ENCODE measurements at regions not wholly inside any gene's neighbourhood (a gene's known extent, or its start where the extent isn't known, plus 50 kb on each side); places are given as distances from the start of the nearest gene placed in this dataset.

DNA sequence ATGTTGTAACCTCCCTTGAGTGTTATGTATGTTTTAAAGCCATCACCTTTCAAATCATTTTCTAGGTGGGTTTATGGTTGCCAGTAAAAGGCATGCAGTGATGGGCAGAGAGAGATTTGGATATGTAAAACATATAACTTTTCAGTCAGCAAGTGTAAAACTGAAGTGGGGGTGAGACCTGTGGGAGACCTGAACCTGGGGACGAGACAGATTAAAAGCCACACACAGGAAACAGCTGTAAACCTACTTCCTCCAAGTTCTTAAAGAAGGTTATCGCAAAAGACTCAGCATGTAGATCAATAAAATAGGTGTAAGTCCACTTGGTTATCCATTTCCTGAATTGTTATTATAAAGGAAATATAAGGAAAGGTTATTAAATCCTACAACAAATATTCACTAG is 76.6 kb downstream of the YIPF5 start:
- no peaks in the 10 kb centered on the region for H3F3A ChIP-seq (ENCODE audit: insufficient read depth, low read length, poor library complexity, severe bottlenecking)
- no peak overlapping the region for H3K27ac ChIP-seq (ENCODE audit: low read length)
- TF ChIP-seq MXI1 (conservative IDR thresholded peaks at IDR 0.05; ENCODE audit: poor library complexity, severe bottlenecking) (no peak), POLR2AphosphoS5 (IDR thresholded peaks at IDR 0.05) (no peak), REST (IDR thresholded peaks at IDR 0.05; ENCODE audit: borderline replicate concordance) (no peak), TAF1 (IDR thresholded peaks at IDR 0.05; ENCODE audit: low read depth) (no peak), SMC3 (conservative IDR thresholded peaks at IDR 0.05; ENCODE audit: poor library complexity) (no peak), EP300 (conservative IDR thresholded peaks at IDR 0.05; ENCODE audit: poor library complexity, severe bottlenecking) (no peak), EZH2 (IDR thresholded peaks at IDR 0.05; ENCODE audit: borderline replicate concordance, insufficient read depth, low read length, poor library complexity, severe bottlenecking) (no peak), RAD21 (conservative IDR thresholded peaks at IDR 0.05) (no peak)
- TF ChIP-seq, protein P1, sequence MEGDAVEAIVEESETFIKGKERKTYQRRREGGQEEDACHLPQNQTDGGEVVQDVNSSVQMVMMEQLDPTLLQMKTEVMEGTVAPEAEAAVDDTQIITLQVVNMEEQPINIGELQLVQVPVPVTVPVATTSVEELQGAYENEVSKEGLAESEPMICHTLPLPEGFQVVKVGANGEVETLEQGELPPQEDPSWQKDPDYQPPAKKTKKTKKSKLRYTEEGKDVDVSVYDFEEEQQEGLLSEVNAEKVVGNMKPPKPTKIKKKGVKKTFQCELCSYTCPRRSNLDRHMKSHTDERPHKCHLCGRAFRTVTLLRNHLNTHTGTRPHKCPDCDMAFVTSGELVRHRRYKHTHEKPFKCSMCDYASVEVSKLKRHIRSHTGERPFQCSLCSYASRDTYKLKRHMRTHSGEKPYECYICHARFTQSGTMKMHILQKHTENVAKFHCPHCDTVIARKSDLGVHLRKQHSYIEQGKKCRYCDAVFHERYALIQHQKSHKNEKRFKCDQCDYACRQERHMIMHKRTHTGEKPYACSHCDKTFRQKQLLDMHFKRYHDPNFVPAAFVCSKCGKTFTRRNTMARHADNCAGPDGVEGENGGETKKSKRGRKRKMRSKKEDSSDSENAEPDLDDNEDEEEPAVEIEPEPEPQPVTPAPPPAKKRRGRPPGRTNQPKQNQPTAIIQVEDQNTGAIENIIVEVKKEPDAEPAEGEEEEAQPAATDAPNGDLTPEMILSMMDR (IDR thresholded peaks at IDR 0.05; ENCODE audit: poor library complexity, severe bottlenecking), result no peak
- no peak overlapping the region for H3K9ac ChIP-seq (ENCODE audit: low read length)
- H3K9me2 ChIP-seq (ENCODE audit: insufficient read depth, low read length), result no peaks in the 10 kb centered on the region
- no peak overlapping the region for H3K4me3 ChIP-seq (ENCODE audit: low read length)
- no peaks in the 10 kb centered on the region for H3K36me3 ChIP-seq (ENCODE audit: insufficient read depth, low read length)
- no peaks in the 10 kb centered on the region for H4K20me1 ChIP-seq (ENCODE audit: insufficient read depth)
- no peaks in the 10 kb centered on the region for H3K27me3 ChIP-seq (ENCODE audit: insufficient read depth, low read depth, low read length)
- no peaks in the 10 kb centered on the region for H3K79me2 ChIP-seq (replicated peaks; ENCODE audit: insufficient read depth, low read length)
- H3K9me3 ChIP-seq (ENCODE audit: low read length), result no peaks in the 10 kb centered on the region
- H3K4me2 ChIP-seq (ENCODE audit: low read length), result no peak overlapping the region
- no peak overlapping the region for H2AFZ ChIP-seq (ENCODE audit: low read depth, low read length)

- H3K4me3 ChIP-seq (ENCODE audit: low read length), result no peak overlapping the region
- no peak overlapping the region for H3K4me2 ChIP-seq (ENCODE audit: low read length)
- H3K36me3 ChIP-seq (ENCODE audit: insufficient read depth, low read length), result no peaks in the 10 kb centered on the region
- no peaks in the 10 kb centered on the region for H3K9me3 ChIP-seq (ENCODE audit: low read length)
- no peaks in the 10 kb centered on the region for H4K20me1 ChIP-seq (ENCODE audit: insufficient read depth)
- H3F3A ChIP-seq (ENCODE audit: insufficient read depth, low read length, poor library complexity, severe bottlenecking), result no peaks in the 10 kb centered on the region
- H3K79me2 ChIP-seq (replicated peaks; ENCODE audit: insufficient read depth, low read length), result no peaks in the 10 kb centered on the region
- H2AFZ ChIP-seq (ENCODE audit: low read depth, low read length), result no peak overlapping the region
- no peaks in the 10 kb centered on the region for H3K9me2 ChIP-seq (ENCODE audit: insufficient read depth, low read length)
- H3K27ac ChIP-seq (ENCODE audit: low read length), result no peak overlapping the region
- TF ChIP-seq EP300 (conservative IDR thresholded peaks at IDR 0.05; ENCODE audit: poor library complexity, severe bottlenecking) (no peak), RAD21 (conservative IDR thresholded peaks at IDR 0.05) (no peak), POLR2AphosphoS5 (IDR thresholded peaks at IDR 0.05) (no peak), MXI1 (conservative IDR thresholded peaks at IDR 0.05; ENCODE audit: poor library complexity, severe bottlenecking) (no peak), SMC3 (conservative IDR thresholded peaks at IDR 0.05; ENCODE audit: poor library complexity) (no peak), EZH2 (IDR thresholded peaks at IDR 0.05; ENCODE audit: borderline replicate concordance, insufficient read depth, low read length, poor library complexity, severe bottlenecking) (no peak), REST (IDR thresholded peaks at IDR 0.05; ENCODE audit: borderline replicate concordance) (no peak), TAF1 (IDR thresholded peaks at IDR 0.05; ENCODE audit: low read depth) (no peak)
- TF ChIP-seq, protein P1 (IDR thresholded peaks at IDR 0.05; ENCODE audit: poor library complexity, severe bottlenecking), result no peak
- H3K27me3 ChIP-seq (ENCODE audit: insufficient read depth, low read depth, low read length), result no peaks in the 10 kb centered on the region
- H3K9ac ChIP-seq (ENCODE audit: low read length), result no peak overlapping the region
Measured at GRCh38 chr5:144100702-144101101, 69.8 kb downstream of the YIPF5 start.

Measured in neural cell (in vitro differentiated cells).